HL-60 (cell line): ENCODE measurements at regions not wholly inside any gene's neighbourhood (a gene's known extent, or its start where the extent isn't known, plus 50 kb on each side); places are given as distances from the start of the nearest gene placed in this dataset.
A peak's percentile ranks its signal among the peaks of the same experiment; 100 is the strongest.

Experiments used
- DNase-seq, 2 experiments: peaks; one replicate each; pipeline ENCODE4 v3.0.0-alpha.2; 2010 to 2020; ENCODE audit warnings: low read depth in 1 of 2, low spot score in 1 of 2
- H3K27ac ChIP-seq: fragments of 250-450 bp; sonication (Bioruptor Pico); replicated peaks from 2 replicates; pipeline ENCODE4 v1.5.1; 2020; ENCODE audit warnings: mild to moderate bottlenecking, moderate library complexity
- H3K27me3 ChIP-seq: fragments of 250-450 bp; sonication (Bioruptor Pico); 2 replicates; pipeline ENCODE4 v1.5.1; 2021; ENCODE audit warnings: mild to moderate bottlenecking, moderate library complexity; ENCODE audit not compliant: insufficient read depth, poor library complexity, severe bottlenecking
- H3K4me3 ChIP-seq: replicated peaks from 2 replicates; pipeline ENCODE4 v1.5.1; 2011; ENCODE audit warnings: mild to moderate bottlenecking, control low read depth, low read length; ENCODE audit not compliant: insufficient read depth
- GABPA ChIP-seq: IDR thresholded peaks from 2 replicates; pipeline ENCODE4 v1.6.1; 2012; ENCODE audit warnings: low read depth
- POLR2AphosphoS5 ChIP-seq: IDR thresholded peaks from 2 replicates; pipeline ENCODE4 v1.6.1; 2012; ENCODE audit warnings: low read depth
- SPI1 ChIP-seq: IDR thresholded peaks from 2 replicates; pipeline ENCODE4 v1.6.1; 2012; ENCODE audit warnings: low read depth, mild to moderate bottlenecking, borderline replicate concordance
- TF ChIP-seq, protein P1 (sequence below): IDR thresholded peaks from one replicate; pipeline ENCODE4 v1.5.1; 2011; ENCODE audit warnings: low read length, control low read depth, inconsistent platforms; ENCODE audit not compliant: insufficient read depth
- TF ChIP-seq, protein P2 (sequence below): IDR thresholded peaks from 2 replicates; pipeline ENCODE4 v1.6.1; 2012; ENCODE audit warnings: low read depth; ENCODE audit not compliant: insufficient replicate concordance

DNA sequence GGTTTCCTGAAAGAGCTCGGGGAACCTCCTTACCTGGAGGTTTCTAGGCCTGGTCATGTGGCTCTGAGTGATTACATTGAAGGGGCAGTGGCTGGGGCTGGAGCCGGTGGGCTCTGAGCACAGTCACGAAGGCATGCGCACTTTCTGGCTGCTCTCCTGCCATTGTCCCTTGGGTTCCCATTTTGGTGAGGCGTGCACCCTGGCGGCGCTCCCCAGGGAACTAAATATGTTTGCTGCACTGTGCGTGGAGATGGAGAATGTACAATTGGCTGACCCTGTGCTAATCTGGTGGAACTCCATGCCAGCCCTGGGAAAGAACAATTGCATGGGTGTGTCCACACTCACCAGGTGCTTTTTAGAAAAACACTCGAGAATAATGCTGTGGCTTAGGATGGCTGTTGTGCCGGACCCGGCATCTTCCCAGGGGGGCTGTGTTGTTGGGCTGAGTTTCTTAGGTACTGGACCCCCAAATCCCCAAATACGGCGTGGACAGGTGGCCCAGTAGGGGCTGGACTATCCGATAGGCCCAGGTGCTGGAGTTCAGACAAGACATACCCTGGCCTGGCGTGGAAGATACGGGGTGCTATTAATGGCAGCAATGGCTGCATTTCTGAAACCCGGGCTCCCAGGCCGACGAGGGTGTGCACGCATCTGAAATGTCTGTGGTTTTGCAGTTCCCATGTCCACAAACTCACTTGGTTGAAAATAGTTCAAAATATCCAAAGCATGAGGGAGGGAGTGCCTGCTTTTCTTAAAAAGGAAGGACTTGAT is 230.5 kb downstream of the SEC14L1 start:
- Histone ChIP-seq H3K27ac (no peak overlapping the region), H3K4me3 (no peak overlapping the region), H3K27me3 (no peaks in the 10 kb centered on the region)
- DNase-seq = no peak
- TF ChIP-seq, protein P1, sequence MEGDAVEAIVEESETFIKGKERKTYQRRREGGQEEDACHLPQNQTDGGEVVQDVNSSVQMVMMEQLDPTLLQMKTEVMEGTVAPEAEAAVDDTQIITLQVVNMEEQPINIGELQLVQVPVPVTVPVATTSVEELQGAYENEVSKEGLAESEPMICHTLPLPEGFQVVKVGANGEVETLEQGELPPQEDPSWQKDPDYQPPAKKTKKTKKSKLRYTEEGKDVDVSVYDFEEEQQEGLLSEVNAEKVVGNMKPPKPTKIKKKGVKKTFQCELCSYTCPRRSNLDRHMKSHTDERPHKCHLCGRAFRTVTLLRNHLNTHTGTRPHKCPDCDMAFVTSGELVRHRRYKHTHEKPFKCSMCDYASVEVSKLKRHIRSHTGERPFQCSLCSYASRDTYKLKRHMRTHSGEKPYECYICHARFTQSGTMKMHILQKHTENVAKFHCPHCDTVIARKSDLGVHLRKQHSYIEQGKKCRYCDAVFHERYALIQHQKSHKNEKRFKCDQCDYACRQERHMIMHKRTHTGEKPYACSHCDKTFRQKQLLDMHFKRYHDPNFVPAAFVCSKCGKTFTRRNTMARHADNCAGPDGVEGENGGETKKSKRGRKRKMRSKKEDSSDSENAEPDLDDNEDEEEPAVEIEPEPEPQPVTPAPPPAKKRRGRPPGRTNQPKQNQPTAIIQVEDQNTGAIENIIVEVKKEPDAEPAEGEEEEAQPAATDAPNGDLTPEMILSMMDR = no peak
- TF ChIP-seq POLR2AphosphoS5 = no peak
- no peak for TF ChIP-seq GABPA
- TF ChIP-seq, protein P2, sequence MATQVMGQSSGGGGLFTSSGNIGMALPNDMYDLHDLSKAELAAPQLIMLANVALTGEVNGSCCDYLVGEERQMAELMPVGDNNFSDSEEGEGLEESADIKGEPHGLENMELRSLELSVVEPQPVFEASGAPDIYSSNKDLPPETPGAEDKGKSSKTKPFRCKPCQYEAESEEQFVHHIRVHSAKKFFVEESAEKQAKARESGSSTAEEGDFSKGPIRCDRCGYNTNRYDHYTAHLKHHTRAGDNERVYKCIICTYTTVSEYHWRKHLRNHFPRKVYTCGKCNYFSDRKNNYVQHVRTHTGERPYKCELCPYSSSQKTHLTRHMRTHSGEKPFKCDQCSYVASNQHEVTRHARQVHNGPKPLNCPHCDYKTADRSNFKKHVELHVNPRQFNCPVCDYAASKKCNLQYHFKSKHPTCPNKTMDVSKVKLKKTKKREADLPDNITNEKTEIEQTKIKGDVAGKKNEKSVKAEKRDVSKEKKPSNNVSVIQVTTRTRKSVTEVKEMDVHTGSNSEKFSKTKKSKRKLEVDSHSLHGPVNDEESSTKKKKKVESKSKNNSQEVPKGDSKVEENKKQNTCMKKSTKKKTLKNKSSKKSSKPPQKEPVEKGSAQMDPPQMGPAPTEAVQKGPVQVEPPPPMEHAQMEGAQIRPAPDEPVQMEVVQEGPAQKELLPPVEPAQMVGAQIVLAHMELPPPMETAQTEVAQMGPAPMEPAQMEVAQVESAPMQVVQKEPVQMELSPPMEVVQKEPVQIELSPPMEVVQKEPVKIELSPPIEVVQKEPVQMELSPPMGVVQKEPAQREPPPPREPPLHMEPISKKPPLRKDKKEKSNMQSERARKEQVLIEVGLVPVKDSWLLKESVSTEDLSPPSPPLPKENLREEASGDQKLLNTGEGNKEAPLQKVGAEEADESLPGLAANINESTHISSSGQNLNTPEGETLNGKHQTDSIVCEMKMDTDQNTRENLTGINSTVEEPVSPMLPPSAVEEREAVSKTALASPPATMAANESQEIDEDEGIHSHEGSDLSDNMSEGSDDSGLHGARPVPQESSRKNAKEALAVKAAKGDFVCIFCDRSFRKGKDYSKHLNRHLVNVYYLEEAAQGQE = no peak
- no peak for TF ChIP-seq SPI1

DNA sequence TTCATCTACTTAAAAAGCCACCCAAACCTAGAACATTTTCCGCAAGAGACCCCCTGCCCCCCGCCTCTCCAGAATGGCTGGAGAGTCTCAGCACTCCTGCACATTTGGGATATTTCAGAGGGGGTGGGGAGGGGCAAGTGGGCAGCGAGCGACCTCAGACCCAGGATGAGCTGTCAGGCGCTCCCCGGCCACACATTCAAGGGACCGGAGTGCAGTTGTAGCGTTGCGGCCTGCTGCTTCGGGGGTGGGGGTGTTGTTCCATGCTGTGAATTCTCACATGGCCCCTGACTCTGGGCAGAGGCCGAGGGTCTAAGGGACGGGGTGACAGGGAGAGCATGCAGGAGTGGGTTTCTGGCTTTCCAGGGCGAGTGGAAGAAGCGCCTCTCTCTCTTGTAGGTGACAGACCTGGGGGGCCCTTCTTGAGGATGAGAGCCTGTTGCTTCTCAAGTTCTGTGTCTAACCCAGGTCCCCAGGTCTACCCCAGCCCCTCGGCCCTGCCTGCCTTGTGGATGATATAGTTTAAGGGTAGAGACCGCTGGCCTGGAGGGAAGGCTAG is 231.2 kb downstream of the SEC14L1 start:
- H3K4me3 ChIP-seq = no peak overlapping the region
- no peak for TF ChIP-seq SPI1
- TF ChIP-seq, protein P2 = no peak
- no peak for TF ChIP-seq GABPA
- no peak for TF ChIP-seq POLR2AphosphoS5
- TF ChIP-seq, protein P1 = no peak
- no peak for DNase-seq
- H3K27ac ChIP-seq = no peak overlapping the region
- no peaks in the 10 kb centered on the region for H3K27me3 ChIP-seq

DNA sequence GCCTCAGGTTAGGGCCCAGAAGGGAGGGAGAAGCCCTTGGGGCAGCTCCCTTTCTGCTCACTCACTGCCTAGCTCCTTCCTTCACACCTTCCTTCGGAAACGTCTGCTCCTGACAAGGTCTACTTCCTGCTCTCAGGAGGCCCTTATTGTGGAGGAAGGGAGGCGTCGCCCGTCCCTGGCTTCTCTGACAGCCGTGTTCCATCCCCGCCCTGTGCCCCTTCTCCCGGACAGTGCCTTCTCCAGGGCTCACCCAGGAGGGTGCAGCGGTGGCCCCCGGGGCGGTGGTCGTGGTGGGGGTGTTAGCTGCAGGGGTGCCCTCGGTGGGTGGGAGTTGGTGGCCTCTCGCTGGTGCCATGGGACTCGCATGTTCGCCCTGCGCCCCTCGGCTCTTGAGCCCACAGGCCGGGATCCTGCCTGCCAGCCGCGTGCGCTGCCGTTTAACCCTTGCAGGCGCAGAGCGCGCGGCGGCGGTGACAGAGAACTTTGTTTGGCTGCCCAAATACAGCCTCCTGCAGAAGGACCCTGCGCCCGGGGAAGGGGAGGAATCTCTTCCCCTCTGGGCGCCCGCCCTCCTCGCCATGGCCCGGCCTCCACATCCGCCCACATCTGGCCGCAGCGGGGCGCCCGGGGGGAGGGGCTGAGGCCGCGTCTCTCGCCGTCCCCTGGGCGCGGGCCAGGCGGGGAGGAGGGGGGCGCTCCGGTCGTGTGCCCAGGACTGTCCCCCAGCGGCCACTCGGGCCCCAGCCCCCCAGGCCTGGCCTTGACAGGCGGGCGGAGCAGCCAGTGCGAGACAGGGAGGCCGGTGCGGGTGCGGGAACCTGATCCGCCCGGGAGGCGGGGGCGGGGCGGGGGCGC is 231.9 kb downstream of the SEC14L1 start:
- H3K27me3 ChIP-seq = no peaks in the 10 kb centered on the region
- 0 out of 2 replicates have a peak overlapping the region, but pooled peaks have one; percentile 17 for H3K27ac ChIP-seq
- TF ChIP-seq SPI1 = no peak
- DNase-seq = peak; percentile 47 to 65
- peak overlapping the region; percentile 32 for H3K4me3 ChIP-seq
